ENCODE measurements at regions not wholly inside any gene's neighbourhood (a gene's known extent, or its start where the extent isn't known, plus 50 kb on each side); places are given as distances from the start of the nearest gene placed in this dataset.
A peak's percentile ranks its signal among the peaks of the same experiment; 100 is the strongest.

- no peak for TF ChIP-seq SOX13 (IDR thresholded peaks at IDR 0.05)
- TF ChIP-seq SOX13 (CRISPR knock-in tag; conservative IDR thresholded peaks at IDR 0.05 in 1 of 2, IDR thresholded peaks at IDR 0.05 in 1 of 2): peak in 1 of 2 experiments; percentile 18; a peak in 1 of 4 replicates
- no peak for TF ChIP-seq ZFX (CRISPR knock-in tag; IDR thresholded peaks at IDR 0.05; ENCODE audit: low read depth)
- peak; percentile 43 for TF ChIP-seq CEBPG (CRISPR knock-in tag; IDR thresholded peaks at IDR 0.05)
- no peak for TF ChIP-seq ZC3H4 (CRISPR knock-in tag; IDR thresholded peaks at IDR 0.05; ENCODE audit: borderline replicate concordance)
- TF ChIP-seq KDM5A (IDR thresholded peaks at IDR 0.05; ENCODE audit: borderline replicate concordance, low read length): no peak
- no peak for TF ChIP-seq SUZ12 (IDR thresholded peaks at IDR 0.05; ENCODE audit: low read depth, low read length)
- TF ChIP-seq SIN3B (IDR thresholded peaks at IDR 0.05; ENCODE audit: low read length): no peak
- no peak for TF ChIP-seq AFF4 (CRISPR knock-in tag; IDR thresholded peaks at IDR 0.05)
- TF ChIP-seq GPN1 (CRISPR knock-in tag; IDR thresholded peaks at IDR 0.05; ENCODE audit: borderline replicate concordance): no peak
- TF ChIP-seq CERS6 (CRISPR knock-in tag; IDR thresholded peaks at IDR 0.05): no peak
- TF ChIP-seq SSRP1 (CRISPR knock-in tag; IDR thresholded peaks at IDR 0.05): no peak
- TF ChIP-seq MEF2D (CRISPR knock-in tag; IDR thresholded peaks at IDR 0.05): no peak
- no peak for TF ChIP-seq IRX3 (CRISPR knock-in tag; IDR thresholded peaks at IDR 0.05; ENCODE audit: borderline replicate concordance, low read depth)
- 0 out of 2 replicates have a peak, but pooled peaks have one; percentile 11 for TF ChIP-seq HNF4A (CRISPR knock-in tag; IDR thresholded peaks at IDR 0.05)
- TF ChIP-seq TSC22D2 (CRISPR knock-in tag; IDR thresholded peaks at IDR 0.05; ENCODE audit: borderline replicate concordance): no peak
- no peak for TF ChIP-seq ZNF83 (CRISPR knock-in tag; IDR thresholded peaks at IDR 0.05; ENCODE audit: borderline replicate concordance)
- TF ChIP-seq ZNF549 (CRISPR knock-in tag; IDR thresholded peaks at IDR 0.05): no peak
- TF ChIP-seq ZFP62 (CRISPR knock-in tag; IDR thresholded peaks at IDR 0.05): no peak
- no peak for TF ChIP-seq PRDM10 (CRISPR knock-in tag; IDR thresholded peaks at IDR 0.05; ENCODE audit: low read depth)
- no peak for TF ChIP-seq SAFB2 (CRISPR knock-in tag; IDR thresholded peaks at IDR 0.05; ENCODE audit: borderline replicate concordance, low read depth)
- TF ChIP-seq MXD4 (CRISPR knock-in tag; IDR thresholded peaks at IDR 0.05): no peak
- TF ChIP-seq ZFAT (CRISPR knock-in tag; conservative IDR thresholded peaks at IDR 0.05): no peak
- no peak for TF ChIP-seq ZNF816 (CRISPR knock-in tag; IDR thresholded peaks at IDR 0.05; ENCODE audit: borderline replicate concordance)
- no peak for TF ChIP-seq FOXA3 (CRISPR knock-in tag; IDR thresholded peaks at IDR 0.05)
Measured at GRCh38 chr11:121953122-121953521, 162.9 kb downstream of the BLID start (continued).

Measured in HepG2 (cell line).